HEK293 (cell line): ENCODE measurements at regions not wholly inside any gene's neighbourhood (a gene's known extent, or its start where the extent isn't known, plus 50 kb on each side); places are given as distances from the start of the nearest gene placed in this dataset.

Source experiments
- CTCF ChIA-PET: fragments of 350-600 bp; formaldehyde crosslinking; extraction: SDS; loops from one replicate; lab custom pipeline; 2021; ENCODE audit warnings: antibody characterized with exemption; lab: Yijun Ruan, JAX
- POLR2A ChIA-PET: fragments of 300-600 bp; formaldehyde crosslinking; extraction: SDS; loops from one replicate; lab custom pipeline; 2020; ENCODE audit warnings: antibody characterized with exemption, inconsistent platforms; lab: Yijun Ruan, JAX
- H3K27ac ChIP-seq: fragments of 200-500 bp; sonication (Bioruptor generic); 2 replicates; pipeline ENCODE4 v1.5.1; 2014; ENCODE audit warnings: low read depth, low read length, control low read depth, inconsistent platforms; ENCODE audit errors: extremely low read depth
- H3K36me3 ChIP-seq, 2 experiments: fragments of 200-500 bp in 1 of 2; sonication (Bioruptor generic) in 1 of 2; 1 replicate in 1 of 2; 2 replicates in 1 of 2; pipeline ENCODE4 v1.5.1; 2014 to 2017; ENCODE audit warnings: inconsistent platforms in 2 of 2, low read length in 2 of 2; ENCODE audit not compliant: control insufficient read depth in 2 of 2, insufficient read depth in 1 of 2
- H3K4me1 ChIP-seq: fragments of 200-500 bp; sonication (Bioruptor generic); 2 replicates; pipeline ENCODE4 v1.5.1; 2014; ENCODE audit warnings: mild to moderate bottlenecking, low read length, inconsistent platforms; ENCODE audit not compliant: control insufficient read depth, insufficient read depth
- H3K4me3 ChIP-seq: 2 replicates; pipeline ENCODE4 v1.5.1; 2011; ENCODE audit warnings: low read depth, mild to moderate bottlenecking, control low read depth, low read length, moderate library complexity
- H3K9me3 ChIP-seq: fragments of 200-500 bp; sonication (Bioruptor generic); 2 replicates; pipeline ENCODE4 v1.5.1; 2014; ENCODE audit warnings: low read depth, low read length, inconsistent platforms; ENCODE audit not compliant: control insufficient read depth, insufficient read depth
- FEZF1 ChIP-seq: fragments of 450-650 bp; formaldehyde crosslinking; IDR thresholded peaks from 2 replicates; pipeline ENCODE4 v1.5.1; 2016; ENCODE audit warnings: missing biosample characterization, missing genetic modification characterization
- MZF1 ChIP-seq: fragments of 450-650 bp; formaldehyde crosslinking; IDR thresholded peaks from 2 replicates; pipeline ENCODE4 v1.5.1; 2017; ENCODE audit warnings: missing biosample characterization, missing genetic modification characterization, borderline replicate concordance
- ZNF155 ChIP-seq: fragments of 450-650 bp; formaldehyde crosslinking; IDR thresholded peaks from 2 replicates; pipeline ENCODE4 v1.5.1; 2016; ENCODE audit warnings: missing biosample characterization, missing genetic modification characterization
- ZNF223 ChIP-seq: fragments of 450-650 bp; formaldehyde crosslinking; IDR thresholded peaks from 2 replicates; pipeline ENCODE4 v1.5.1; 2016; ENCODE audit warnings: missing biosample characterization, missing genetic modification characterization
- ZNF248 ChIP-seq: fragments of 450-650 bp; formaldehyde crosslinking; IDR thresholded peaks from 2 replicates; pipeline ENCODE4 v1.5.1; 2017; ENCODE audit warnings: missing biosample characterization, missing genetic modification characterization
- ZNF274 ChIP-seq, 2 experiments: fragments of 200-500 bp in 1 of 2; fragments of 450-650 bp in 1 of 2; sonication (Bioruptor generic) in 1 of 2; formaldehyde crosslinking in 1 of 2; IDR thresholded peaks; 2 replicates each; pipeline versions ENCODE4 v1.5.1 to v1.6.1; 2014 to 2016; ENCODE audit warnings: borderline replicate concordance in 1 of 2, inconsistent platforms in 1 of 2, low read length in 1 of 2, missing biosample characterization in 1 of 2, missing genetic modification characterization in 1 of 2
- ZNF302 ChIP-seq: fragments of 450-650 bp; formaldehyde crosslinking; IDR thresholded peaks from 2 replicates; pipeline ENCODE4 v1.5.1; 2016; ENCODE audit warnings: missing biosample characterization, missing genetic modification characterization, low read depth
- ZNF324 ChIP-seq: fragments of 450-650 bp; formaldehyde crosslinking; IDR thresholded peaks from 2 replicates; pipeline ENCODE4 v1.5.1; 2016; ENCODE audit warnings: missing biosample characterization, missing genetic modification characterization
- ZNF560 ChIP-seq: fragments of 450-650 bp; formaldehyde crosslinking; IDR thresholded peaks from 2 replicates; pipeline ENCODE4 v1.5.1; 2017; ENCODE audit warnings: missing biosample characterization, missing genetic modification characterization, borderline replicate concordance
- ZNF626 ChIP-seq: fragments of 450-650 bp; sonication (Bioruptor Pico); formaldehyde crosslinking; IDR thresholded peaks from 2 replicates; pipeline ENCODE4 v1.5.1; 2018; ENCODE audit warnings: missing biosample characterization, missing genetic modification characterization, inconsistent platforms
- ZNF707 ChIP-seq: fragments of 450-650 bp; formaldehyde crosslinking; IDR thresholded peaks from 2 replicates; pipeline ENCODE4 v1.5.1; 2016; ENCODE audit warnings: missing biosample characterization, missing genetic modification characterization
- ZNF76 ChIP-seq: fragments of 450-650 bp; formaldehyde crosslinking; IDR thresholded peaks from 2 replicates; pipeline ENCODE4; 2016; ENCODE audit warnings: low read depth, missing biosample characterization, missing genetic modification characterization, borderline replicate concordance
- TF ChIP-seq, protein P1 (sequence below): fragments of 450-650 bp; formaldehyde crosslinking; IDR thresholded peaks from 2 replicates; pipeline ENCODE4 v1.5.1; 2016; ENCODE audit warnings: missing biosample characterization, missing genetic modification characterization, borderline replicate concordance
- TF ChIP-seq, protein P2 (sequence below): fragments of 450-650 bp; formaldehyde crosslinking; IDR thresholded peaks from 2 replicates; pipeline ENCODE4 v1.5.1; 2016; ENCODE audit warnings: missing biosample characterization, missing genetic modification characterization
- TF ChIP-seq, protein P3 (sequence below): fragments of 450-650 bp; formaldehyde crosslinking; conservative IDR thresholded peaks from 2 replicates; pipeline ENCODE4 v1.5.1; 2016; ENCODE audit warnings: low read depth, missing biosample characterization, missing genetic modification characterization
- TF ChIP-seq, protein P4 (sequence below): fragments of 450-650 bp; formaldehyde crosslinking; IDR thresholded peaks from 2 replicates; pipeline ENCODE4 v1.5.1; 2016; ENCODE audit warnings: missing biosample characterization, missing genetic modification characterization
- TF ChIP-seq, protein P5 (sequence below): fragments of 450-650 bp; formaldehyde crosslinking; IDR thresholded peaks from 2 replicates; pipeline ENCODE4 v1.5.1; 2017; ENCODE audit warnings: missing biosample characterization, missing genetic modification characterization

DNA sequence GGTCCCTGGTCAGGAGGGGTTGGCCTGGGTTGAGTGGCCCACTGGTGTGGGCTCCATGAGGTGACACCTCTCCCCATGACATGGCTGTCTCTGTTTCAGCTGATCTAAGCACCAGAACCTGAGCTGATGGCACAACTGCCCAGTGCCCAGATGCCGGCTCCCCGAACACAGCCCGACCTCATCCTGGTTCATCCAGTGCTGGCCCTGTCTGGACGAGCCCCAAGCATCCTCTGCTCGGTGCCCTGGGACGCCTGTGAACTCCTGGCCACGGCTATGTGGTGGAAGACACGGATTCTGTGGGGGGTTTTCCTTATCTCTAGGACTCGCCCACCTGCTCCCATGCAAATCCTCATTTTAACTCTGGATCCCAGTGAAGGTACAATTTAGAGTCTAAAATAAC is 389.2 kb downstream of the SHANK2 start:
- H3K4me3 ChIP-seq = no peak overlapping the region
- H3K27ac ChIP-seq = no peak overlapping the region
- no peak for TF ChIP-seq ZNF155
- TF ChIP-seq ZNF707 (tag by site-specific recombination) = no peak
- no peak for TF ChIP-seq ZNF274 (IDR thresholded peaks at IDR 0.05; ENCODE audit: low read length)
- no peak for TF ChIP-seq ZNF274 (tag by site-specific recombination; IDR thresholded peaks at IDR 0.05; ENCODE audit: borderline replicate concordance)
- TF ChIP-seq, protein P1, sequence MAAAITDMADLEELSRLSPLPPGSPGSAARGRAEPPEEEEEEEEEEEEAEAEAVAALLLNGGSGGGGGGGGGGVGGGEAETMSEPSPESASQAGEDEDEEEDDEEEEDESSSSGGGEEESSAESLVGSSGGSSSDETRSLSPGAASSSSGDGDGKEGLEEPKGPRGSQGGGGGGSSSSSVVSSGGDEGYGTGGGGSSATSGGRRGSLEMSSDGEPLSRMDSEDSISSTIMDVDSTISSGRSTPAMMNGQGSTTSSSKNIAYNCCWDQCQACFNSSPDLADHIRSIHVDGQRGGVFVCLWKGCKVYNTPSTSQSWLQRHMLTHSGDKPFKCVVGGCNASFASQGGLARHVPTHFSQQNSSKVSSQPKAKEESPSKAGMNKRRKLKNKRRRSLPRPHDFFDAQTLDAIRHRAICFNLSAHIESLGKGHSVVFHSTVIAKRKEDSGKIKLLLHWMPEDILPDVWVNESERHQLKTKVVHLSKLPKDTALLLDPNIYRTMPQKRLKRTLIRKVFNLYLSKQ (tag by site-specific recombination) = no peak
- no peak for TF ChIP-seq ZNF248 (tag by site-specific recombination)
- no peak for TF ChIP-seq ZNF324 (tag by site-specific recombination)
- TF ChIP-seq ZNF626 (tag by site-specific recombination) = no peak
- TF ChIP-seq, protein P2, sequence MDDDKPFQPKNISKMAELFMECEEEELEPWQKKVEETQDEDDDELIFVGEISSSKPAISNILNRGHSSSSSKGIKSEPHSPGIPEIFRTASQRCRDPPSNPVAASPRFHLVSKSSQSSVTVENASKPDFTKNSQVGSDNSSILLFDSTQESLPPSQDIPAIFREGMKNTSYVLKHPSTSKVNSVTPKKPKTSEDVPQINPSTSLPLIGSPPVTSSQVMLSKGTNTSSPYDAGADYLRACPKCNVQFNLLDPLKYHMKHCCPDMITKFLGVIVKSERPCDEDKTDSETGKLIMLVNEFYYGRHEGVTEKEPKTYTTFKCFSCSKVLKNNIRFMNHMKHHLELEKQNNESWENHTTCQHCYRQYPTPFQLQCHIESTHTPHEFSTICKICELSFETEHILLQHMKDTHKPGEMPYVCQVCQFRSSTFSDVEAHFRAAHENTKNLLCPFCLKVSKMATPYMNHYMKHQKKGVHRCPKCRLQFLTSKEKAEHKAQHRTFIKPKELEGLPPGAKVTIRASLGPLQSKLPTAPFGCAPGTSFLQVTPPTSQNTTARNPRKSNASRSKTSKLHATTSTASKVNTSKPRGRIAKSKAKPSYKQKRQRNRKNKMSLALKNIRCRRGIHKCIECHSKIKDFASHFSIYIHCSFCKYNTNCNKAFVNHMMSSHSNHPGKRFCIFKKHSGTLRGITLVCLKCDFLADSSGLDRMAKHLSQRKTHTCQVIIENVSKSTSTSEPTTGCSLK = no peak
- no peak for TF ChIP-seq FEZF1
- no peak for TF ChIP-seq ZNF302 (tag by site-specific recombination)
- TF ChIP-seq MZF1 = no peak
- TF ChIP-seq, protein P3, sequence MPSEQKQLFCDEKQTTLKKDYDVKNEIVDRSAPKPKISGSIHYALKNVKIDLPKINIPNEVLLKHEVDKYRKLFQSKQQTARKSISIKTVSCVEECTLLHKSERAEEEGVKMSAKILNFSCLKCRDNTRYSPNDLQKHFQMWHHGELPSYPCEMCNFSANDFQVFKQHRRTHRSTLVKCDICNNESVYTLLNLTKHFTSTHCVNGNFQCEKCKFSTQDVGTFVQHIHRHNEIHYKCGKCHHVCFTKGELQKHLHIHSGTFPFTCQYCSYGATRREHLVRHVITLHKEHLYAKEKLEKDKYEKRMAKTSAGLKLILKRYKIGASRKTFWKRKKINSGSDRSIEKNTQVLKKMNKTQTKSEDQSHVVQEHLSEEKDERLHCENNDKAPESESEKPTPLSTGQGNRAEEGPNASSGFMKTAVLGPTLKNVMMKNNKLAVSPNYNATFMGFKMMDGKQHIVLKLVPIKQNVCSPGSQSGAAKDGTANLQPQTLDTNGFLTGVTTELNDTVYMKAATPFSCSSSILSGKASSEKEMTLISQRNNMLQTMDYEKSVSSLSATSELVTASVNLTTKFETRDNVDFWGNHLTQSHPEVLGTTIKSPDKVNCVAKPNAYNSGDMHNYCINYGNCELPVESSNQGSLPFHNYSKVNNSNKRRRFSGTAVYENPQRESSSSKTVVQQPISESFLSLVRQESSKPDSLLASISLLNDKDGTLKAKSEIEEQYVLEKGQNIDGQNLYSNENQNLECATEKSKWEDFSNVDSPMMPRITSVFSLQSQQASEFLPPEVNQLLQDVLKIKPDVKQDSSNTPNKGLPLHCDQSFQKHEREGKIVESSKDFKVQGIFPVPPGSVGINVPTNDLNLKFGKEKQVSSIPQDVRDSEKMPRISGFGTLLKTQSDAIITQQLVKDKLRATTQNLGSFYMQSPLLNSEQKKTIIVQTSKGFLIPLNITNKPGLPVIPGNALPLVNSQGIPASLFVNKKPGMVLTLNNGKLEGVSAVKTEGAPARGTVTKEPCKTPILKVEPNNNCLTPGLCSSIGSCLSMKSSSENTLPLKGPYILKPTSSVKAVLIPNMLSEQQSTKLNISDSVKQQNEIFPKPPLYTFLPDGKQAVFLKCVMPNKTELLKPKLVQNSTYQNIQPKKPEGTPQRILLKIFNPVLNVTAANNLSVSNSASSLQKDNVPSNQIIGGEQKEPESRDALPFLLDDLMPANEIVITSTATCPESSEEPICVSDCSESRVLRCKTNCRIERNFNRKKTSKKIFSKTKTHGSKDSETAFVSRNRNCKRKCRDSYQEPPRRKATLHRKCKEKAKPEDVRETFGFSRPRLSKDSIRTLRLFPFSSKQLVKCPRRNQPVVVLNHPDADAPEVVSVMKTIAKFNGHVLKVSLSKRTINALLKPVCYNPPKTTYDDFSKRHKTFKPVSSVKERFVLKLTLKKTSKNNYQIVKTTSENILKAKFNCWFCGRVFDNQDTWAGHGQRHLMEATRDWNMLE = no peak
- no peak for TF ChIP-seq ZNF76 (tag by site-specific recombination)
- TF ChIP-seq, protein P4, sequence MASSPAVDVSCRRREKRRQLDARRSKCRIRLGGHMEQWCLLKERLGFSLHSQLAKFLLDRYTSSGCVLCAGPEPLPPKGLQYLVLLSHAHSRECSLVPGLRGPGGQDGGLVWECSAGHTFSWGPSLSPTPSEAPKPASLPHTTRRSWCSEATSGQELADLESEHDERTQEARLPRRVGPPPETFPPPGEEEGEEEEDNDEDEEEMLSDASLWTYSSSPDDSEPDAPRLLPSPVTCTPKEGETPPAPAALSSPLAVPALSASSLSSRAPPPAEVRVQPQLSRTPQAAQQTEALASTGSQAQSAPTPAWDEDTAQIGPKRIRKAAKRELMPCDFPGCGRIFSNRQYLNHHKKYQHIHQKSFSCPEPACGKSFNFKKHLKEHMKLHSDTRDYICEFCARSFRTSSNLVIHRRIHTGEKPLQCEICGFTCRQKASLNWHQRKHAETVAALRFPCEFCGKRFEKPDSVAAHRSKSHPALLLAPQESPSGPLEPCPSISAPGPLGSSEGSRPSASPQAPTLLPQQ (tag by site-specific recombination) = no peak
- no peak for TF ChIP-seq ZNF223 (tag by site-specific recombination)
- TF ChIP-seq, protein P5, sequence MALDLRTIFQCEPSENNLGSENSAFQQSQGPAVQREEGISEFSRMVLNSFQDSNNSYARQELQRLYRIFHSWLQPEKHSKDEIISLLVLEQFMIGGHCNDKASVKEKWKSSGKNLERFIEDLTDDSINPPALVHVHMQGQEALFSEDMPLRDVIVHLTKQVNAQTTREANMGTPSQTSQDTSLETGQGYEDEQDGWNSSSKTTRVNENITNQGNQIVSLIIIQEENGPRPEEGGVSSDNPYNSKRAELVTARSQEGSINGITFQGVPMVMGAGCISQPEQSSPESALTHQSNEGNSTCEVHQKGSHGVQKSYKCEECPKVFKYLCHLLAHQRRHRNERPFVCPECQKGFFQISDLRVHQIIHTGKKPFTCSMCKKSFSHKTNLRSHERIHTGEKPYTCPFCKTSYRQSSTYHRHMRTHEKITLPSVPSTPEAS (tag by site-specific recombination) = no peak
- no peak for TF ChIP-seq ZNF560 (tag by site-specific recombination)
- CTCF ChIA-PET = interaction anchor here (1.9 kb wide), 1 partner anchor 49 kb away, joined by 6 read pairs; no protein-coding TSS in a partner anchor
- H3K36me3 ChIP-seq = no peaks in the 10 kb centered on the region
- POLR2A ChIA-PET = no interaction called here
- H3K4me1 ChIP-seq = no peaks in the 10 kb centered on the region
- H3K9me3 ChIP-seq = no peaks in the 10 kb centered on the region
